GM19351 (cell line): ENCODE measurements at regions not wholly inside any gene's neighbourhood (a gene's known extent, or its start where the extent isn't known, plus 50 kb on each side); places are given as distances from the start of the nearest gene placed in this dataset.
A peak's percentile ranks its signal among the peaks of the same experiment; 100 is the strongest.
"Not testable (repeated sequence)": the region's sequence is repeated elsewhere in the genome, so short reads cannot be mapped to it uniquely, and the experiment has no call there.

Experiments used
- ATAC-seq: cut with Tn5 transposase; IDR thresholded peaks from one replicate; pipeline ENCODE4 v1.9.1; 2021; ENCODE audit warnings: mild to moderate bottlenecking, moderate library complexity; ENCODE audit not compliant: unreplicated experiment

GRCh38 chr14:53247596-53248370, 94.7 kb upstream of the DDHD1 start:
- no peak for ATAC-seq

- ATAC-seq = not testable (repeated sequence)
These were observed 89.8 kb upstream of the DDHD1 start for GRCh38 chr14:53242898-53243297.

GRCh38 chr14:53237488-53237887, 84.4 kb upstream of the DDHD1 start:
- ATAC-seq = no peak

GRCh38 chr14:53236708-53237107, 83.6 kb upstream of the DDHD1 start:
- ATAC-seq = no peak

GRCh38 chr14:53231171-53231570, 78.0 kb upstream of the DDHD1 start:
- no peak for ATAC-seq

GRCh38 chr14:53228966-53229365, 75.8 kb upstream of the DDHD1 start:
- ATAC-seq = no peak

GRCh38 chr14:53227154-53227718, 74.1 kb upstream of the DDHD1 start:
- no peak for ATAC-seq

GRCh38 chr14:53226553-53226952, 73.4 kb upstream of the DDHD1 start:
- ATAC-seq = no peak

GRCh38 chr14:53220914-53221313, 67.8 kb upstream of the DDHD1 start:
- ATAC-seq = no peak

- no peak for ATAC-seq
These were observed 65.0 kb upstream of the DDHD1 start for GRCh38 chr14:53218161-53218560.

GRCh38 chr14:53217316-53217994, 64.3 kb upstream of the DDHD1 start:
- peak; percentile 98 for ATAC-seq

- not testable (repeated sequence) for ATAC-seq
These were observed 63.8 kb upstream of the DDHD1 start for GRCh38 chr14:53216955-53217315.

- not testable (repeated sequence) for ATAC-seq
These were observed 63.4 kb upstream of the DDHD1 start for GRCh38 chr14:53216478-53216877.

GRCh38 chr14:53215101-53215500, 62.0 kb upstream of the DDHD1 start:
- no peak for ATAC-seq

- ATAC-seq = no peak
These were observed 61.3 kb upstream of the DDHD1 start for GRCh38 chr14:53214384-53214783.

GRCh38 chr14:53213761-53214160, 60.6 kb upstream of the DDHD1 start:
- ATAC-seq = no peak

- ATAC-seq = no peak
These were observed 56.2 kb upstream of the DDHD1 start for GRCh38 chr14:53209370-53209769.
